ENCODE measurements at regions not wholly inside any gene's neighbourhood (a gene's known extent, or its start where the extent isn't known, plus 50 kb on each side); places are given as distances from the start of the nearest gene placed in this dataset.

DNA sequence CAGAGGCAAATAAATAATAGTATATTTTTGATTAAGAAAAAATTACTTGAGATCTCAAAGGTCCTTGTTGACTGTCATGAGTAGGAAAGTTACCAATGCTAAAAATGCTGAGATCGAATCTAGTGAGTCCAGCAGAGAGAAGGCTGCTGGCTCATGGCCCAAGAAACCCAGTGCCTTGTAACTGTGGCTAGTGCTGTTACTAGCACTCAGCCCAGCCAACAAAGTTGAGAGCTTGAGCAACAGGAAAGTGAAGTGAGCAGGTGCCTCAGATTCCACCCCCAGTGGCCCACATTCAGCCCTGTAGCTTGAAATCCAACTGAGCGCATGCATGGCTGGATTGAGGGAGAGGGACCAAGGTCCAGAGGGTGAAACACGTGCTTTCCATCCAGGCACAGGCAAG, 398.2 kb downstream of the SHANK2 start:
- 88% methylated on average over 3 of the region's 3 CpGs for WGBS
- no peak for DNase-seq (ENCODE audit: low spot score)
- Histone ChIP-seq H3K9ac (ENCODE audit: low read depth in 1 of 2, low read length in 2 of 2) (no peak overlapping the region), H3K27me3 (ENCODE audit: control insufficient read depth in 4 of 4, insufficient read depth in 4 of 4, low read length in 3 of 4) (no peaks in the 10 kb centered on the region), H3K36me3 (ENCODE audit: control insufficient read depth in 4 of 4, insufficient read depth in 3 of 4, low read depth in 1 of 4, low read length in 3 of 4) (peaks cover 0 to 4% (median 0%) of the 10 kb centered on the region in 4 donors), H3K4me3 (ENCODE audit: low read depth in 1 of 3, low read length in 3 of 3) (no peak overlapping the region), H3K9me3 (ENCODE audit: control insufficient read depth in 4 of 4, low read length in 3 of 4) (no peaks in the 10 kb centered on the region), H3K27ac (ENCODE audit: low read depth in 1 of 2, low read length in 2 of 2) (no peak overlapping the region), H3K4me1 (ENCODE audit: control insufficient read depth in 4 of 4, insufficient read depth in 4 of 4, low read length in 3 of 4) (no peaks in the 10 kb centered on the region)
- TF ChIP-seq RXRA (IDR thresholded peaks at IDR 0.05): no peak
- TF ChIP-seq HNF4A (conservative IDR thresholded peaks at IDR 0.05): peak in 1 of 2 donors; percentile 3
- no peak for TF ChIP-seq YY1 (IDR thresholded peaks at IDR 0.05)

DNA sequence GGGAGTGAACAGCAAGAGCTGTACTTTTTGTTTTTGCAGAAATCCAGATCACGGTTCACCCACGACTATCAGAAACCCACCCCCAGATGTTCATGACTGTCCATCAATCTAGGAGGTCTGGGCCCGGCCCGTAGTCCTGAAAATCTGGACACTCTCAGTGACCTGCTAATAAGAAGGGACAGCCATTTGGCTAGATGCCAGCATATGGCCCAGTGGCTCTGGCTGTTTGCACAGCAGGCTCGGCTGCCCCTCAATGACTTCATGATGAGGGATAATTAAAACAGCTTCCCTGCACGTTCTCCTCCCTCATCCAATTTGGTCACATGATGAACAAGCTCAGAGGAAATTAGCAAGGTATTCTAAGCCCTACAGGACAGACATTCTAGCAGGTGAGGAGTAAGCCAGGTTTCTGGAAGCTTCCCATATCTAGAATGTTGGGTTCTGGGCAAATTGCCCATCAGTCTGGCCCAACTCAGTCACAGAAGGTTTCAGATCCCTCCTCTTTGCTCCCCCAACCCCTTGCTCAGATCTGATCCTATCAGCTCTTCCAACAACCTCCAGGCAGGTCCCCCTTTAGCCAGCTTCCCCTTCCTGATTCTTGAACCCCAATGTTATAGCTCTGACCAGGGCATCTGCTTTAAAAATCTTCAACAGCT, 397.3 kb downstream of the SHANK2 start:
- no peaks in the 10 kb centered on the region for H3K4me1 ChIP-seq (ENCODE audit: control insufficient read depth in 4 of 4, insufficient read depth in 4 of 4, low read length in 3 of 4)
- TF ChIP-seq TAF1 (conservative IDR thresholded peaks at IDR 0.05): no peak
- no peak overlapping the region for H3K4me3 ChIP-seq (ENCODE audit: low read depth in 1 of 3, low read length in 3 of 3)
- no peak for DNase-seq (ENCODE audit: low spot score)
- peaks cover 0 to 3% (median 0%) of the 10 kb centered on the region in 4 donors for H3K36me3 ChIP-seq (ENCODE audit: control insufficient read depth in 4 of 4, insufficient read depth in 3 of 4, low read depth in 1 of 4, low read length in 3 of 4)
- 49% methylated on average over 6 of the region's 6 CpGs for WGBS
- H3K9ac ChIP-seq (ENCODE audit: low read depth in 1 of 2, low read length in 2 of 2): no peak overlapping the region
- no peak overlapping the region for H3K27ac ChIP-seq (ENCODE audit: low read depth in 1 of 2, low read length in 2 of 2)
- H3K27me3 ChIP-seq (ENCODE audit: control insufficient read depth in 4 of 4, insufficient read depth in 4 of 4, low read length in 3 of 4): no peaks in the 10 kb centered on the region
- H3K9me3 ChIP-seq (ENCODE audit: control insufficient read depth in 4 of 4, low read length in 3 of 4): no peaks in the 10 kb centered on the region

DNA sequence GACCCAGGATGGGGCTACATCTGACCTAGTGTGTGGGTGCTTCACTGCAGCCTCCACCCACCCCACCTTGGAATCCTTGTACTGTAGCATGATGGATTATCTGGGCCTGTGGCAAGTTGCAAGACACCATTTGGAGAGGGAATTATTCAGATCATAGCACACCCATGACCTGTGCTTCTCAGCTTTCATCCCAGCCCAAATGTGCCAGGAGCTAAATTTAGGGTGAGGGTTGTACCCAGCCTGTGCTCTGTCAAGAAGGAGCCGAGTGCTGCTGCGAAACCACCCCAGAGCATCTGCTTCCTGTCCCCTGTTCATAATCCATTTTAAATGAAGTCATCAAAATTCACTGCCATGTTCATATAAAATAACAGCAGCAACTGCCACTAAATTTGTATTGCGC, 394.5 kb downstream of the SHANK2 start:
- TF ChIP-seq FOXA2 (IDR thresholded peaks at IDR 0.05) (no peak), YY1 (IDR thresholded peaks at IDR 0.05) (no peak), RXRA (IDR thresholded peaks at IDR 0.05) (no peak), FOXA1 (IDR thresholded peaks at IDR 0.05) (no peak), RAD21 (IDR thresholded peaks at IDR 0.05) (no peak), HNF4A (conservative IDR thresholded peaks at IDR 0.05) (no peak), EGR1 (IDR thresholded peaks at IDR 0.05; ENCODE audit: low read depth in 2 of 2) (no peak), GABPA (IDR thresholded peaks at IDR 0.05 in 1 of 2, conservative IDR thresholded peaks at IDR 0.05 in 1 of 2) (no peak)
- TF ChIP-seq, protein P1, sequence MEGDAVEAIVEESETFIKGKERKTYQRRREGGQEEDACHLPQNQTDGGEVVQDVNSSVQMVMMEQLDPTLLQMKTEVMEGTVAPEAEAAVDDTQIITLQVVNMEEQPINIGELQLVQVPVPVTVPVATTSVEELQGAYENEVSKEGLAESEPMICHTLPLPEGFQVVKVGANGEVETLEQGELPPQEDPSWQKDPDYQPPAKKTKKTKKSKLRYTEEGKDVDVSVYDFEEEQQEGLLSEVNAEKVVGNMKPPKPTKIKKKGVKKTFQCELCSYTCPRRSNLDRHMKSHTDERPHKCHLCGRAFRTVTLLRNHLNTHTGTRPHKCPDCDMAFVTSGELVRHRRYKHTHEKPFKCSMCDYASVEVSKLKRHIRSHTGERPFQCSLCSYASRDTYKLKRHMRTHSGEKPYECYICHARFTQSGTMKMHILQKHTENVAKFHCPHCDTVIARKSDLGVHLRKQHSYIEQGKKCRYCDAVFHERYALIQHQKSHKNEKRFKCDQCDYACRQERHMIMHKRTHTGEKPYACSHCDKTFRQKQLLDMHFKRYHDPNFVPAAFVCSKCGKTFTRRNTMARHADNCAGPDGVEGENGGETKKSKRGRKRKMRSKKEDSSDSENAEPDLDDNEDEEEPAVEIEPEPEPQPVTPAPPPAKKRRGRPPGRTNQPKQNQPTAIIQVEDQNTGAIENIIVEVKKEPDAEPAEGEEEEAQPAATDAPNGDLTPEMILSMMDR (IDR thresholded peaks at IDR 0.05; ENCODE audit: low read depth, low read length, missing input control): no peak
- TF ChIP-seq, protein P2, sequence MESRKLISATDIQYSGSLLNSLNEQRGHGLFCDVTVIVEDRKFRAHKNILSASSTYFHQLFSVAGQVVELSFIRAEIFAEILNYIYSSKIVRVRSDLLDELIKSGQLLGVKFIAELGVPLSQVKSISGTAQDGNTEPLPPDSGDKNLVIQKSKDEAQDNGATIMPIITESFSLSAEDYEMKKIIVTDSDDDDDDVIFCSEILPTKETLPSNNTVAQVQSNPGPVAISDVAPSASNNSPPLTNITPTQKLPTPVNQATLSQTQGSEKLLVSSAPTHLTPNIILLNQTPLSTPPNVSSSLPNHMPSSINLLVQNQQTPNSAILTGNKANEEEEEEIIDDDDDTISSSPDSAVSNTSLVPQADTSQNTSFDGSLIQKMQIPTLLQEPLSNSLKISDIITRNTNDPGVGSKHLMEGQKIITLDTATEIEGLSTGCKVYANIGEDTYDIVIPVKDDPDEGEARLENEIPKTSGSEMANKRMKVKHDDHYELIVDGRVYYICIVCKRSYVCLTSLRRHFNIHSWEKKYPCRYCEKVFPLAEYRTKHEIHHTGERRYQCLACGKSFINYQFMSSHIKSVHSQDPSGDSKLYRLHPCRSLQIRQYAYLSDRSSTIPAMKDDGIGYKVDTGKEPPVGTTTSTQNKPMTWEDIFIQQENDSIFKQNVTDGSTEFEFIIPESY (IDR thresholded peaks at IDR 0.05): no peak
- TF ChIP-seq, protein P3, sequence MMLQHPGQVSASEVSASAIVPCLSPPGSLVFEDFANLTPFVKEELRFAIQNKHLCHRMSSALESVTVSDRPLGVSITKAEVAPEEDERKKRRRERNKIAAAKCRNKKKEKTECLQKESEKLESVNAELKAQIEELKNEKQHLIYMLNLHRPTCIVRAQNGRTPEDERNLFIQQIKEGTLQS (IDR thresholded peaks at IDR 0.05): no peak
- Histone ChIP-seq H3K9me3 (ENCODE audit: control insufficient read depth in 4 of 4, low read length in 3 of 4) (no peaks in the 10 kb centered on the region), H3K4me3 (ENCODE audit: low read depth in 1 of 3, low read length in 3 of 3) (no peak overlapping the region), H3K27ac (ENCODE audit: low read depth in 1 of 2, low read length in 2 of 2) (no peak overlapping the region), H3K9ac (ENCODE audit: low read depth in 1 of 2, low read length in 2 of 2) (no peak overlapping the region), H3K4me1 (ENCODE audit: control insufficient read depth in 4 of 4, insufficient read depth in 4 of 4, low read length in 3 of 4) (no peaks in the 10 kb centered on the region), H3K27me3 (ENCODE audit: control insufficient read depth in 4 of 4, insufficient read depth in 4 of 4, low read length in 3 of 4) (no peaks in the 10 kb centered on the region), H3K36me3 (ENCODE audit: control insufficient read depth in 4 of 4, insufficient read depth in 3 of 4, low read depth in 1 of 4, low read length in 3 of 4) (no peaks in the 10 kb centered on the region)
- DNase-seq (ENCODE audit: low spot score): no peak
- 90% methylated on average over 3 of the region's 3 CpGs for WGBS

Data from liver (tissue), 8 donors.